GM23338 (cell line): ENCODE measurements at regions not wholly inside any gene's neighbourhood (a gene's known extent, or its start where the extent isn't known, plus 50 kb on each side); places are given as distances from the start of the nearest gene placed in this dataset.

Experiments
- ATAC-seq: fragments of 200-7000 bp; cut with Tn5 transposase; 3 replicates; pipeline ENCODE4 v1.9.1; 2020
- DNase-seq: peaks from one replicate; pipeline ENCODE4 v3.0.0-alpha.2; 2015; ENCODE audit warnings: low spot score
- H2AFZ ChIP-seq: fragments of 200-600 bp; sonication (generic); 2 replicates; pipeline ENCODE4 v1.8.0; 2016; ENCODE audit warnings: antibody characterized with exemption, mild to moderate bottlenecking, moderate library complexity
- H3F3A ChIP-seq: fragments of 200-600 bp; sonication (generic); replicated peaks from 2 replicates; pipeline ENCODE4 v1.8.0; 2017; ENCODE audit warnings: antibody characterized with exemption, mixed run types, low read depth
- H3K27ac ChIP-seq: fragments of 200-600 bp; sonication (generic); 2 replicates; pipeline ENCODE4 v1.6.1; 2016; ENCODE audit warnings: low read depth
- H3K27me3 ChIP-seq: fragments of 200-600 bp; sonication (generic); 2 replicates; pipeline ENCODE4 v1.8.0; 2016; ENCODE audit warnings: mild to moderate bottlenecking, mixed run types, moderate library complexity; ENCODE audit not compliant: insufficient read depth
- H3K36me3 ChIP-seq: fragments of 200-600 bp; sonication (generic); 2 replicates; pipeline ENCODE4 v1.8.0; 2016; ENCODE audit warnings: mild to moderate bottlenecking; ENCODE audit not compliant: insufficient read depth
- H3K4me1 ChIP-seq: fragments of 200-600 bp; sonication (generic); 2 replicates; pipeline ENCODE4 v1.8.0; 2016; ENCODE audit warnings: mild to moderate bottlenecking, moderate library complexity; ENCODE audit not compliant: insufficient read depth
- H3K4me2 ChIP-seq: fragments of 200-600 bp; sonication (generic); 2 replicates; pipeline ENCODE4 v1.7.1; 2017; ENCODE audit warnings: mixed run types
- H3K4me3 ChIP-seq: fragments of 200-600 bp; sonication (generic); 2 replicates; pipeline ENCODE4 v1.6.1; 2016; ENCODE audit warnings: mixed run types
- H3K79me2 ChIP-seq: fragments of 200-600 bp; sonication (generic); replicated peaks from 2 replicates; pipeline ENCODE4 v1.8.0; 2017; ENCODE audit warnings: mild to moderate bottlenecking; ENCODE audit not compliant: insufficient read depth
- H3K9me2 ChIP-seq: fragments of 200-600 bp; sonication (generic); 2 replicates; pipeline ENCODE4 v1.8.0; 2017; ENCODE audit not compliant: insufficient read depth
- H4K20me1 ChIP-seq: fragments of 200-600 bp; sonication (generic); replicated peaks from 2 replicates; pipeline ENCODE4 v1.8.0; 2017; ENCODE audit warnings: mild to moderate bottlenecking; ENCODE audit not compliant: insufficient read depth
- H3K27ac Mint-ChIP-seq: 2 replicates; pipeline ENCODE4 v1.8.0; 2020; ENCODE audit warnings: inconsistent platforms, mild to moderate bottlenecking, moderate library complexity, mixed read lengths
- H3K27me3 Mint-ChIP-seq: 3 replicates; pipeline ENCODE4 v1.8.0; 2022; ENCODE audit warnings: low read depth, mild to moderate bottlenecking, moderate library complexity, mixed read lengths, inconsistent platforms; ENCODE audit not compliant: insufficient read depth, poor library complexity
- H3K36me3 Mint-ChIP-seq: 3 replicates; pipeline ENCODE4 v1.8.0; 2021; ENCODE audit warnings: low read depth, mild to moderate bottlenecking, inconsistent platforms, moderate library complexity, mixed read lengths
- H3K4me1 Mint-ChIP-seq: 3 replicates; pipeline ENCODE4 v1.8.0; 2020; ENCODE audit warnings: mild to moderate bottlenecking, inconsistent platforms, mixed read lengths
- H3K4me3 Mint-ChIP-seq: 3 replicates; pipeline ENCODE4 v1.8.0; 2021; ENCODE audit warnings: moderate library complexity, mild to moderate bottlenecking, inconsistent platforms, mixed read lengths
- H3K9me3 Mint-ChIP-seq: 3 replicates; pipeline ENCODE4 v1.8.0; 2020; ENCODE audit warnings: moderate library complexity, mild to moderate bottlenecking, inconsistent platforms, mixed read lengths
- CREB1 ChIP-seq: fragments of 250-450 bp; sonication (Bioruptor Pico); IDR thresholded peaks from 2 replicates; pipeline ENCODE4 v1.5.0; 2020; ENCODE audit warnings: low read depth, mild to moderate bottlenecking, moderate library complexity
- CTCF ChIP-seq, 2 experiments: fragments of 200-600 bp in 1 of 2; sonication (generic) in 1 of 2; conservative IDR thresholded peaks; 2 replicates each; pipeline versions ENCODE4 v1.5.1 to v1.6.1; 2016 to 2017; ENCODE audit warnings: antibody characterized with exemption in 2 of 2, low read depth in 2 of 2, mild to moderate bottlenecking in 2 of 2, moderate library complexity in 1 of 2
- EZH2 ChIP-seq: fragments of 200-600 bp; sonication (generic); IDR thresholded peaks from one replicate; pipeline ENCODE4 v1.8.0; 2017; ENCODE audit warnings: antibody characterized with exemption, mild to moderate bottlenecking, low read depth; ENCODE audit not compliant: unreplicated experiment
- EZH2phosphoT487 ChIP-seq: fragments of 200-600 bp; sonication (generic); IDR thresholded peaks from one replicate; pipeline ENCODE4 v1.8.1; 2018; ENCODE audit warnings: antibody characterized with exemption; ENCODE audit not compliant: unreplicated experiment
- JUNB ChIP-seq: IDR thresholded peaks from one replicate; pipeline ENCODE4 v1.6.1; 2016; ENCODE audit warnings: antibody characterized with exemption; ENCODE audit not compliant: unreplicated experiment
- NANOG ChIP-seq: IDR thresholded peaks from 2 replicates; pipeline ENCODE4 v1.6.1; 2016; ENCODE audit warnings: antibody characterized with exemption, borderline replicate concordance
- POLR2AphosphoS5 ChIP-seq: IDR thresholded peaks from 2 replicates; pipeline ENCODE4 v1.6.1; 2016; ENCODE audit warnings: antibody characterized with exemption, low read depth
- STAT1 ChIP-seq: IDR thresholded peaks from one replicate; pipeline ENCODE4 v1.6.1; 2016; ENCODE audit warnings: antibody characterized with exemption; ENCODE audit not compliant: unreplicated experiment
- ZNF114 ChIP-seq: fragments of 250-450 bp; sonication (Bioruptor Pico); IDR thresholded peaks from 2 replicates; pipeline ENCODE4 v1.5.0; 2020; ENCODE audit warnings: mild to moderate bottlenecking, moderate library complexity
- ZNF331 ChIP-seq: fragments of 250-450 bp; sonication (Bioruptor Pico); IDR thresholded peaks from 2 replicates; pipeline ENCODE4 v1.5.0; 2020; ENCODE audit warnings: low read depth, mild to moderate bottlenecking, moderate library complexity
- ZNF462 ChIP-seq: fragments of 250-450 bp; sonication (Bioruptor Pico); IDR thresholded peaks from 2 replicates; pipeline ENCODE4 v1.5.0; 2020; ENCODE audit warnings: mild to moderate bottlenecking, moderate library complexity
- TF ChIP-seq, protein P1 (sequence below): IDR thresholded peaks from 2 replicates; pipeline ENCODE4 v1.6.1; 2016; ENCODE audit warnings: antibody characterized with exemption

DNA sequence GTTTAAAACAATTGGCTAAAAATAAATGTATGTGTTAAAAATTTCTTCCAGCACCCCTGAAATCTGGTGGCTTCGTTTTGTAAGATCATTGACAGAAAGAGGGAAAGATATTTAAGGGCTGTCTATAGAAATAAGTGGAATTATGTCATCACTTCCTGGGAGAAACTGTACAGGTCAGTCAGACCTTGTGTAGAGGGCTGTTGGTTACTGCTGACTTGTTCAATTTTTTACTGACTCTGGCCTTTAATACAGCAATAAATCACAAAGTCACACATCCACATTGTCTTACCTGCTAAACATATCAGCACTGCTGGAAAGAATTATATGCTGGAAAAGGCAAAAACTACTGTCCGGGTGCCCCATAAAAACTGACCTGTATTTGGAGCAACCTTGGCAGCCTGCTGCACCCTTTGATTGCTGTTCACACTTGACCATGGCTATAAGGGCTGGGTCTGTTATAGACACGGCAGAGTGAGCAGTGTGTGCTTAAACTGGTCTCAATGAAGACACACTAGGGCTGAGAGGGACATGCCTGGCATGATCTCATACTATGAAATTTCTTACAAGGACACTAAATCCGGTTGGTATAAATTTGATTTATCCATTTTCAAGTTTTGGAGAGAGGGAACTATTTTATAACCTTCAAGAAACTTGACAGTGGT, 162.1 kb downstream of the NHLRC3 start (continued):
- no peak for TF ChIP-seq ZNF462 (CRISPR knock-in tag)

GRCh38 chr13:39201180-39201579, 162.9 kb downstream of the NHLRC3 start:
- DNase-seq (no peak), ATAC-seq (no peak)
- no peak overlapping the region for H3K27ac Mint-ChIP-seq
- TF ChIP-seq EZH2 (no peak), ZNF114 (CRISPR knock-in tag) (no peak), STAT1 (no peak), CREB1 (CRISPR knock-in tag) (no peak), NANOG (no peak), JUNB (no peak), POLR2AphosphoS5 (no peak), ZNF331 (CRISPR knock-in tag) (no peak), CTCF (conservative IDR thresholded peaks at IDR 0.05; ENCODE audit: low read depth in 2 of 2) (no peak), EZH2phosphoT487 (no peak)
- TF ChIP-seq, protein P1, sequence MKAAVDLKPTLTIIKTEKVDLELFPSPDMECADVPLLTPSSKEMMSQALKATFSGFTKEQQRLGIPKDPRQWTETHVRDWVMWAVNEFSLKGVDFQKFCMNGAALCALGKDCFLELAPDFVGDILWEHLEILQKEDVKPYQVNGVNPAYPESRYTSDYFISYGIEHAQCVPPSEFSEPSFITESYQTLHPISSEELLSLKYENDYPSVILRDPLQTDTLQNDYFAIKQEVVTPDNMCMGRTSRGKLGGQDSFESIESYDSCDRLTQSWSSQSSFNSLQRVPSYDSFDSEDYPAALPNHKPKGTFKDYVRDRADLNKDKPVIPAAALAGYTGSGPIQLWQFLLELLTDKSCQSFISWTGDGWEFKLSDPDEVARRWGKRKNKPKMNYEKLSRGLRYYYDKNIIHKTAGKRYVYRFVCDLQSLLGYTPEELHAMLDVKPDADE, result no peak

More at GRCh38 chr13:39201180-39201579, 162.9 kb downstream of the NHLRC3 start:
- H3K4me3 Mint-ChIP-seq, result no peak overlapping the region
- no peak overlapping the region for H3K27ac ChIP-seq
- no peaks in the 10 kb centered on the region for H3K9me3 Mint-ChIP-seq
- no peaks in the 10 kb centered on the region for H3K36me3 Mint-ChIP-seq
- H3K4me3 ChIP-seq, result no peak overlapping the region
- no peaks in the 10 kb centered on the region for H4K20me1 ChIP-seq
- no peaks in the 10 kb centered on the region for H3K36me3 ChIP-seq
- H3F3A ChIP-seq, result no peaks in the 10 kb centered on the region
- peak overlapping the region; percentile 59; the same call in 1 of the 2 replicates for H2AFZ ChIP-seq
- peaks cover 8% of the 10 kb centered on the region; the same call in 2 of the 3 replicates for H3K4me1 Mint-ChIP-seq
- no peaks in the 10 kb centered on the region for H3K27me3 ChIP-seq
- no peaks in the 10 kb centered on the region for H3K4me1 ChIP-seq
- H3K4me2 ChIP-seq, result no peak overlapping the region
- no peaks in the 10 kb centered on the region for H3K27me3 Mint-ChIP-seq
- H3K79me2 ChIP-seq, result no peaks in the 10 kb centered on the region
- H3K9me2 ChIP-seq, result no peaks in the 10 kb centered on the region
